ENCODE measurements at regions not wholly inside any gene's neighbourhood (a gene's known extent, or its start where the extent isn't known, plus 50 kb on each side); places are given as distances from the start of the nearest gene placed in this dataset.

GRCh38 chrX:39150220-39150619 lies 349.0 kb downstream of the MID1IP1 start:
- DNase-seq, result peak; percentile 76

- DNase-seq, result no peak
Observed at GRCh38 chrX:39150621-39151020, 349.4 kb downstream of the MID1IP1 start.

GRCh38 chrX:39152106-39152649 lies 350.9 kb downstream of the MID1IP1 start:
- DNase-seq, result peak; percentile 68

- DNase-seq, result no peak
Observed at GRCh38 chrX:39156051-39156450, 354.8 kb downstream of the MID1IP1 start.

- DNase-seq, result no peak
Observed at GRCh38 chrX:39157006-39157405, 355.7 kb downstream of the MID1IP1 start.

- DNase-seq, result no peak
Observed at GRCh38 chrX:39157796-39158195, 356.5 kb downstream of the MID1IP1 start.

- peak; percentile 69 for DNase-seq
Observed at GRCh38 chrX:39158801-39159657, 357.8 kb downstream of the MID1IP1 start.

- no peak for DNase-seq
Observed at GRCh38 chrX:39159921-39160507, 358.8 kb downstream of the MID1IP1 start.

GRCh38 chrX:39161611-39162255 lies 360.5 kb downstream of the MID1IP1 start:
- no peak for DNase-seq

GRCh38 chrX:39162322-39162735 lies 361.1 kb downstream of the MID1IP1 start:
- DNase-seq, result peak; percentile 62

- no peak for DNase-seq
Observed at GRCh38 chrX:39163581-39164126, 362.4 kb downstream of the MID1IP1 start.

- no peak for DNase-seq
Observed at GRCh38 chrX:39164212-39164611, 363.0 kb downstream of the MID1IP1 start.

GRCh38 chrX:39165185-39165584 lies 363.9 kb downstream of the MID1IP1 start:
- DNase-seq, result no peak

- no peak for DNase-seq
Observed at GRCh38 chrX:39165773-39166172, 364.5 kb downstream of the MID1IP1 start.

GRCh38 chrX:39167791-39168190 lies 366.5 kb downstream of the MID1IP1 start:
- DNase-seq, result no peak

- no peak for DNase-seq
Observed at GRCh38 chrX:39168609-39169008, 367.4 kb downstream of the MID1IP1 start.

GRCh38 chrX:39169976-39170375 lies 368.7 kb downstream of the MID1IP1 start:
- DNase-seq, result no peak

- DNase-seq, result no peak
Observed at GRCh38 chrX:39170464-39170863, 369.2 kb downstream of the MID1IP1 start.

- DNase-seq, result no peak
Observed at GRCh38 chrX:39171686-39172085, 370.4 kb downstream of the MID1IP1 start.

GRCh38 chrX:39174241-39174771 lies 373.0 kb downstream of the MID1IP1 start:
- DNase-seq, result no peak

GRCh38 chrX:39174772-39175417 lies 373.6 kb downstream of the MID1IP1 start:
- DNase-seq, result peak; percentile 32

GRCh38 chrX:39175418-39176057 lies 374.3 kb downstream of the MID1IP1 start:
- DNase-seq, result peak; percentile 3

Measured in eye (tissue), 1 donor.